K562 (cell line): ENCODE measurements at regions not wholly inside any gene's neighbourhood (a gene's known extent, or its start where the extent isn't known, plus 50 kb on each side); places are given as distances from the start of the nearest gene placed in this dataset.

ENCODE experiments used
- ARID3B ChIP-seq: fragments of 250-450 bp; sonication (Bioruptor Pico); IDR thresholded peaks from 2 replicates; pipeline ENCODE4 v1.4.0; 2020; ENCODE audit warnings: borderline replicate concordance
- ATF2 ChIP-seq: sonication (generic); formaldehyde crosslinking; IDR thresholded peaks from 2 replicates; pipeline ENCODE4 v1.8.1; 2022; ENCODE audit warnings: missing genetic modification reagents
- CBX1 ChIP-seq: sonication (generic); IDR thresholded peaks from 2 replicates; pipeline ENCODE4 v1.6.1; 2016; ENCODE audit warnings: antibody characterized with exemption, low read depth, mild to moderate bottlenecking
- HNRNPLL ChIP-seq: fragments of 200-400 bp; formaldehyde crosslinking; IDR thresholded peaks from 2 replicates; pipeline ENCODE4 v1.6.1; 2017; ENCODE audit warnings: low read length, low read depth, mild to moderate bottlenecking; ENCODE audit not compliant: poor library complexity, severe bottlenecking
- MAZ ChIP-seq, 2 experiments: fragments of 450-650 bp in 1 of 2; sonication (generic) in 1 of 2; formaldehyde crosslinking; IDR thresholded peaks in 1 of 2; conservative IDR thresholded peaks in 1 of 2; 2 replicates each; pipeline versions ENCODE4 v1.4.0 to v1.5.0; 2020; ENCODE audit warnings: mild to moderate bottlenecking in 1 of 2, missing genetic modification reagents in 1 of 2
- MBD2 ChIP-seq: sonication (generic); IDR thresholded peaks from 2 replicates; pipeline ENCODE4 v1.6.1; 2016; ENCODE audit warnings: low read depth, borderline replicate concordance
- MCM5 ChIP-seq: fragments of 450-650 bp; IDR thresholded peaks from 2 replicates; pipeline ENCODE4 v1.6.1; 2016; ENCODE audit warnings: low read depth
- MGA ChIP-seq: fragments of 450-650 bp; IDR thresholded peaks from 2 replicates; pipeline ENCODE4 v1.6.1; 2016; ENCODE audit warnings: mild to moderate bottlenecking, moderate library complexity
- YBX1 ChIP-seq: fragments of 450-650 bp; IDR thresholded peaks from 2 replicates; pipeline ENCODE4 v1.7.1; 2016; ENCODE audit warnings: mild to moderate bottlenecking

GRCh38 chr5:25414742-25415141 lies 770.0 kb upstream of the CDH10 start (continued):
- TF ChIP-seq MAZ (CRISPR knock-in tag; conservative IDR thresholded peaks at IDR 0.05 in 1 of 2, IDR thresholded peaks at IDR 0.05 in 1 of 2) (no peak), ARID3B (CRISPR knock-in tag) (no peak), HNRNPLL (no peak), MBD2 (no peak), MCM5 (no peak), CBX1 (no peak), MGA (no peak), YBX1 (no peak), ATF2 (CRISPR knock-in tag) (no peak)
- TF ChIP-seq, all 486 proteins: peak for 0
